GM21423 (cell line): ENCODE measurements at regions not wholly inside any gene's neighbourhood (a gene's known extent, or its start where the extent isn't known, plus 50 kb on each side); places are given as distances from the start of the nearest gene placed in this dataset.

Experiments
- ATAC-seq: cut with Tn5 transposase; IDR thresholded peaks from one replicate; pipeline ENCODE4 v1.9.1; 2021; ENCODE audit warnings: mild to moderate bottlenecking, moderate library complexity; ENCODE audit not compliant: unreplicated experiment

- ATAC-seq: no peak
Measured at GRCh38 chr19:28020619-28021258, 1192.2 kb downstream of the UQCRFS1 start.

GRCh38 chr19:28019901-28020300 lies 1193.0 kb downstream of the UQCRFS1 start:
- no peak for ATAC-seq

- no peak for ATAC-seq
Measured at GRCh38 chr19:28019371-28019770, 1193.6 kb downstream of the UQCRFS1 start.

GRCh38 chr19:28018499-28018898 lies 1194.5 kb downstream of the UQCRFS1 start:
- ATAC-seq: no peak

GRCh38 chr19:28014615-28015405 lies 1198.1 kb downstream of the UQCRFS1 start:
- ATAC-seq: no peak

GRCh38 chr19:28012361-28012760 lies 1200.6 kb downstream of the UQCRFS1 start:
- ATAC-seq: no peak

GRCh38 chr19:28010656-28011055 lies 1202.3 kb downstream of the UQCRFS1 start:
- ATAC-seq: no peak

GRCh38 chr19:28009696-28010095 lies 1203.3 kb downstream of the UQCRFS1 start:
- no peak for ATAC-seq

- ATAC-seq: no peak
Measured at GRCh38 chr19:28008695-28009094, 1204.3 kb downstream of the UQCRFS1 start.

- no peak for ATAC-seq
Measured at GRCh38 chr19:28003543-28003942, 1209.4 kb downstream of the UQCRFS1 start.

- ATAC-seq: no peak
Measured at GRCh38 chr19:27997069-27997468, 1215.9 kb downstream of the UQCRFS1 start.

GRCh38 chr19:27993619-27994570 lies 1219.1 kb downstream of the UQCRFS1 start:
- ATAC-seq: no peak

- no peak for ATAC-seq
Measured at GRCh38 chr19:27986299-27986698, 1226.7 kb downstream of the UQCRFS1 start.

- ATAC-seq: no peak
Measured at GRCh38 chr19:27975419-27976005, 1237.4 kb downstream of the UQCRFS1 start.

GRCh38 chr19:27974082-27974513 lies 1238.9 kb downstream of the UQCRFS1 start:
- no peak for ATAC-seq

- no peak for ATAC-seq
Measured at GRCh38 chr19:27972291-27973040, 1240.5 kb downstream of the UQCRFS1 start.

- no peak for ATAC-seq
Measured at GRCh38 chr19:27971869-27972268, 1241.1 kb downstream of the UQCRFS1 start.

GRCh38 chr19:27971071-27971470 lies 1241.9 kb downstream of the UQCRFS1 start:
- ATAC-seq: no peak

GRCh38 chr19:27966390-27966816 lies 1246.5 kb downstream of the UQCRFS1 start:
- no peak for ATAC-seq

GRCh38 chr19:27964185-27964584 lies 1248.8 kb downstream of the UQCRFS1 start:
- ATAC-seq: no peak
